GM12892 (cell line): ENCODE measurements at regions not wholly inside any gene's neighbourhood (a gene's known extent, or its start where the extent isn't known, plus 50 kb on each side); places are given as distances from the start of the nearest gene placed in this dataset.

Experiments
- POLR2A ChIP-seq: IDR thresholded peaks from 2 replicates; pipeline ENCODE4 v1.6.1; 2011; ENCODE audit warnings: low read depth, low read length, control low read depth
- POLR2AphosphoS5 ChIP-seq: IDR thresholded peaks from 2 replicates; pipeline ENCODE4 v1.6.1; 2011; ENCODE audit warnings: low read depth, low read length, control low read depth

DNA sequence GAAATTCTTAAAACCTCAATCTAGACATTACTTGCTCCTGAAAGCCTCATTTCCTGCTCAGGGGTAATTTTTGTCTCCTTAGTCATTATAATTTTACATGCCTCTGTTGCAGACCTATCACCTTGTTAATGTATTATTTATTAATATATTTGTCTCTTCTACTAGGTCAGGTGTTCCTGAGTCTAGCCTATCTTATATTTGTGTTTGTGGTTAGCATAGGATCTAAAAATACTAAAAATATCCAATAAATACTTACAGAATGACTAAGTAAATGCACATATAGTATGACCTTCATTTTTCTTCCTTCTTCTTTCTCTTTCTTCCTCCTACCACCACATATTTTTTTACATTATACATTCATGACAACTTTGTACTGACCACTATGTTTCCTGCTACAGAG is 268.9 kb upstream of the HS3ST5 start:
- TF ChIP-seq POLR2A (no peak), POLR2AphosphoS5 (no peak)
